ENCODE measurements at regions not wholly inside any gene's neighbourhood (a gene's known extent, or its start where the extent isn't known, plus 50 kb on each side); places are given as distances from the start of the nearest gene placed in this dataset.

DNA sequence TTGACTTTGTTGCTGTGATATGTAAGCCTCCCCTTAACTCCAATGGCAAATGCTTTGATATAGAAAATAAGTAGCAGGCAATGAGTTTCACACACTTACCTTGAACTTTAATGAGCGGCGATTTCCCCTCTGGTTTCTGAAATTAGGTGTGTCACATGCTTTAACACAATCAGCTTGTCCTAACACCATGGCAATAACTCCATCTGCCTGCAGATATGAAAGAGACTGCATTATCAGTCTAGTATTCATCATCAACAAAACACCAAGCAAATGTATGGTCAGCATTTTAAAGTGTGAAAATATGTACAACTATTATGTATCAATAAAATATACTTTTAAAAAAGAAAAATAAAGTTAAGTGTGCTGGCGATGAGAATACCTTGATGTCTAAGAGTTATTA, 128.8 kb upstream of the FAM9B start:
- H2BK5ac ChIP-seq (ENCODE audit: low read depth, low read length): no peak overlapping the region
- no peak overlapping the region for H3K9ac ChIP-seq (replicated peaks in 1 of 4; ENCODE audit: extremely low read depth in 1 of 4, low read depth in 3 of 4, low read length in 3 of 4)
- no peak overlapping the region for H2BK20ac ChIP-seq (ENCODE audit: low read length)
- no peak overlapping the region for H4K8ac ChIP-seq (ENCODE audit: extremely low read depth, insufficient read depth, low read length)
- no peaks in the 10 kb centered on the region for H3K23me2 ChIP-seq (ENCODE audit: low read depth, low read length)
- no peak overlapping the region for H3K18ac ChIP-seq (ENCODE audit: extremely low read depth, low read length)
- no peaks in the 10 kb centered on the region for H3K79me1 ChIP-seq (ENCODE audit: low read depth, low read length)
- no peak for FAIRE-seq
- H2BK120ac ChIP-seq (replicated peaks; ENCODE audit: low read depth, low read length): no peak overlapping the region
- no peaks in the 10 kb centered on the region for H3K36me3 ChIP-seq (ENCODE audit: control insufficient read depth in 2 of 4, insufficient read depth in 4 of 4, low read length in 3 of 4)
- no peak overlapping the region for H4K5ac ChIP-seq (ENCODE audit: insufficient read length, low read depth, low read length)
- H3K4me2 ChIP-seq (ENCODE audit: insufficient read depth in 1 of 2, low read depth in 2 of 2, low read length in 2 of 2): no peak overlapping the region
- peaks cover 0 to 3% of the 10 kb centered on the region in 2 experiments; a peak in 1 of 4 replicates for H3K9me3 ChIP-seq (ENCODE audit: insufficient read depth in 2 of 2, low read depth in 1 of 2, low read length in 1 of 2)
- no peaks in the 10 kb centered on the region for H3K27me3 ChIP-seq (replicated peaks in 1 of 4; ENCODE audit: control insufficient read depth in 3 of 4, extremely low read depth in 1 of 4, insufficient read depth in 3 of 4, low read length in 3 of 4)
- no peak for DNase-seq (ENCODE audit: low read depth in 1 of 2, low spot score in 2 of 2)
- no peak overlapping the region for H3K23ac ChIP-seq (ENCODE audit: insufficient read length)
- no peak overlapping the region for H3K4me3 ChIP-seq (ENCODE audit: extremely low read depth in 1 of 4, insufficient read depth in 2 of 4, low read depth in 3 of 4, low read length in 4 of 4)
- no peaks in the 10 kb centered on the region for H4K20me1 ChIP-seq (replicated peaks in 1 of 2; ENCODE audit: control insufficient read depth in 1 of 2, insufficient read depth in 2 of 2, low read length in 2 of 2)
- ChIA-PET POLR2A (ENCODE audit: partially characterized antibody) (no interaction called here), CTCF (ENCODE audit: partially characterized antibody) (no interaction called here)
- no peak overlapping the region for H3K56ac ChIP-seq (replicated peaks; ENCODE audit: insufficient read length, low read depth, low read length)
- H3K27ac ChIP-seq (ENCODE audit: low read depth, low read length): no peak overlapping the region
- no peak overlapping the region for H4K91ac ChIP-seq (replicated peaks; ENCODE audit: insufficient read length, low read length)
- no peaks in the 10 kb centered on the region for H3K4me1 ChIP-seq (replicated peaks in 1 of 4; ENCODE audit: control insufficient read depth in 3 of 4, insufficient read depth in 4 of 4, low read length in 3 of 4)
- 100% methylated on average over 3 of the region's 3 CpGs; no CpG with 5 or more reads in 1 of the 2 experiments for WGBS, 2 experiments (ENCODE audit: extremely low coverage in 1 of 2, insufficient coverage in 1 of 2, insufficient read length in 1 of 2, insufficient replicate concordance in 2 of 2, low coverage in 1 of 2, low lambda C conversion rate in 2 of 2, missing lambda C conversion rate in 1 of 2)
- H2BK12ac ChIP-seq (ENCODE audit: low read depth, low read length): no peak overlapping the region
- no peak overlapping the region for H2AK5ac ChIP-seq (ENCODE audit: low read depth, low read length)
- H3K79me2 ChIP-seq (ENCODE audit: control insufficient read depth in 1 of 2, insufficient read depth in 2 of 2, low read length in 2 of 2): no peaks in the 10 kb centered on the region
- H3K14ac ChIP-seq (ENCODE audit: insufficient read length): no peak overlapping the region
- H2BK15ac ChIP-seq (ENCODE audit: low read length): no peak overlapping the region
- H3K4ac ChIP-seq (replicated peaks; ENCODE audit: insufficient read length, low read depth, low read length): no peak overlapping the region
- no peak overlapping the region for H2AFZ ChIP-seq (ENCODE audit: low read length)
- TF ChIP-seq NANOG (IDR thresholded peaks at IDR 0.05; ENCODE audit: insufficient read depth, low read depth, low read length, poor library complexity, severe bottlenecking) (no peak), PHF8 (conservative IDR thresholded peaks at IDR 0.05; ENCODE audit: low read depth, low read length) (no peak), TBP (IDR thresholded peaks at IDR 0.05; ENCODE audit: low read depth, low read length) (no peak), JUN (IDR thresholded peaks at IDR 0.05; ENCODE audit: low read depth, low read length) (no peak), TAF1 (IDR thresholded peaks at IDR 0.05; ENCODE audit: low read depth, low read length) (no peak), TAF7 (optimal IDR thresholded peaks at IDR 0.05; ENCODE audit: borderline replicate concordance, low read depth, low read length) (no peak)
